NCI-H2196 (cell line): ENCODE measurements at regions not wholly inside any gene's neighbourhood (a gene's known extent, or its start where the extent isn't known, plus 50 kb on each side); places are given as distances from the start of the nearest gene placed in this dataset.
"Not testable (repeated sequence)": the region's sequence is repeated elsewhere in the genome, so short reads cannot be mapped to it uniquely, and the experiment has no call there.

Experiments used
- DNase-seq: peaks from one replicate; lab custom pipeline; 2025; ENCODE audit not compliant: unreplicated experiment; lab: John Stamatoyannopoulos, UW

DNA sequence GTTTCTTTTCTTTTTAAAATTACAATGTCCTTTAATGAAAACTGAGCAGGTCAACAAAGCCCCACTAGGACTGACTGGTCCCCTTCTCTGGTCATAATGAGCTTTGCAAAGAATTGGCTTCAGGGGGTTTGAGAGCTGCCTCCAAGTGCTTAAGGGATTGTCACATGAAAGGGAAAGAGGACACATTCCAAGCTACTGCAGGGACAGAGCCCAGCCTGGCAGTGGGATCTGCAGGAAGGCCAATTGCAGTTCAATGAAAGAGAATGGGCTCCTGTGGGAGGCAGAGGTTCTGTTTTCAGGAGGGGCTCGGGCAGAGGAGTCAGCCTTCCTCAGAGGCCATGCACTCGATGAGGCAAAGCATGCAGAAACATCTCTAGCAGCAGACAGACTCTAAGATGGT lies 84.1 kb upstream of the ACKR3 start:
- no peak for DNase-seq

DNA sequence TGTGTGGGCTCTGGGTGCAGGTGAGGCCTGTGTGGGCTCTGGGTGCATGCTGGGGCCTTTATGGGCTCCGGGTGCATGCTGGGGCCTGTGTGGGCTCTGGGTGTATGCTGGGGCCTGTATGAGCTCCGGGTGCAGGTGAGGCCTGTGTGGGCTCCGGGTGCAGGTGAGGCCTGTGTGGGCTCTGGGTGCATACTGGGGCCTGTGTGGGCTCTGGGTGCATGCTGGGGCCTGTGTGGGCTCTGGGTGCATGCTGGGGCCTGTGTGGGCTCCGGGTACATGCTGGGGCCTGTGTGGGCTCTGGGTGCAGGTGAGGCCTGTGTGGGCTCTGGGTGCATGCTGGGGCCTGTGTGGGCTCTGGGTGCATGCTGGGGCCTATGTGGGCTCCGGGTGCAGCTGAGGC lies 80.5 kb upstream of the ACKR3 start:
- DNase-seq, result not testable (repeated sequence)

DNA sequence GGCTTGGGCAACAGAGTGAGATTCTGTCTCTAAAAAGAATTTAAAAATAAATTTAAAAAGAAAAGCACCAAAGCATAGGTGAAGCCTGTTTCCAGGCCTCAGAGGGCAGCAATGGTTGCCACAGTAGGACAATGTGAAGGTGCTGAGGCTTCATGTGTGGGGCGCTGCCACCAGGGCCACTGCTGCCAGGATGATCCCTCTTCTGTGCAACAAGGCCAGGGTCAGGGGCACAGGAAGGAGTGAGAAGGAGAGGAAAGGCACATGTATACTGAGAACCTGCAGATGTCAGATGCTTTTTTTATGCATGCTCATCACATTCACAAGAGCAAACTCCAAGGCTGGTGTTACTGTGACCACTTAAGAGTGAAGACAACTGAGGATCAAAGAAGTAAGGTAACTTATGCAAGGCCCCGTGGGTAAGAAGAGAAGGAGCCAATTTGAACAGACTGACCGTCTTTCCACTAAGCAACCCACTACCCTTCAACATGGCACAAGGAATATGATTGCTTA lies 79.7 kb upstream of the ACKR3 start:
- no peak for DNase-seq

DNA sequence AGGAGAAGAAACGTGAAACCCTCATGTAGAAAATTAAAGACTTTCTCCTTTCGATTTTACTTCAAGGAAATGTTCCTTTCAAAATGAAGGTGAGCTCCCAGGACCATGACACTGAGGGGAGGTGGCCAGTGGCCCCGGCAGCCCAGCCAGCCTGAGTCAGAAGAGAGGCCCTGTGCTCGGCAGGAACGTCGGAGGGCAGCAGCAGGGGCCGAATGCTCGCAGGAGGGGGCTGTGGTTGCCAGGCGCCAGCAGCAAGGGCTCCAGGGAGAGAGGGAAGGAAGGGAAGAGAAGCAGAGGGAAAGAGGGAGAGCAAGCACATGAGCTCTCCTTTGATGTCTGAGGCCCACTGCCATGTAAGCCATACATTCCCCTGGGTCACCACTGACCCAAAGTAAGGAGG lies 73.3 kb upstream of the ACKR3 start:
- DNase-seq, result no peak

DNA sequence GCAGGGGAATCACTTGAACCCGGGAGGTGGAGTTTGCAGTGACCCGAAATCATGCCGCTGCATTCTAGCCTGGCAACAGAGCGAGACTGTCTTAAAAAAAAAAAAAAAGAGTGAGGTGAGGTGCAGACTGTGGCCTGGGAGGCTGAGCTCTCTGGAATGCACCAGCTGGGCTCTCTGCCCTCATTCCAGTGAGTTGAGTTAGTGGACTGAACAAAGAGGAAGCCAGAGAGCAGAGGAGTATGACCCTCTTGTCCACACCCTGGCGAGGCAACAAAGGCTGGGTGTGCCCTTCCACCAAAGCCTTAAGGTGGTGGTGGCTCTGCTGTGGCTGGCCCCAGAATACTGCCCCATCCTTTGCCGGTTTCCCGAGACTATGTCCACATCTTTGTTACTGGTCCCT lies 71.3 kb upstream of the ACKR3 start:
- no peak for DNase-seq

DNA sequence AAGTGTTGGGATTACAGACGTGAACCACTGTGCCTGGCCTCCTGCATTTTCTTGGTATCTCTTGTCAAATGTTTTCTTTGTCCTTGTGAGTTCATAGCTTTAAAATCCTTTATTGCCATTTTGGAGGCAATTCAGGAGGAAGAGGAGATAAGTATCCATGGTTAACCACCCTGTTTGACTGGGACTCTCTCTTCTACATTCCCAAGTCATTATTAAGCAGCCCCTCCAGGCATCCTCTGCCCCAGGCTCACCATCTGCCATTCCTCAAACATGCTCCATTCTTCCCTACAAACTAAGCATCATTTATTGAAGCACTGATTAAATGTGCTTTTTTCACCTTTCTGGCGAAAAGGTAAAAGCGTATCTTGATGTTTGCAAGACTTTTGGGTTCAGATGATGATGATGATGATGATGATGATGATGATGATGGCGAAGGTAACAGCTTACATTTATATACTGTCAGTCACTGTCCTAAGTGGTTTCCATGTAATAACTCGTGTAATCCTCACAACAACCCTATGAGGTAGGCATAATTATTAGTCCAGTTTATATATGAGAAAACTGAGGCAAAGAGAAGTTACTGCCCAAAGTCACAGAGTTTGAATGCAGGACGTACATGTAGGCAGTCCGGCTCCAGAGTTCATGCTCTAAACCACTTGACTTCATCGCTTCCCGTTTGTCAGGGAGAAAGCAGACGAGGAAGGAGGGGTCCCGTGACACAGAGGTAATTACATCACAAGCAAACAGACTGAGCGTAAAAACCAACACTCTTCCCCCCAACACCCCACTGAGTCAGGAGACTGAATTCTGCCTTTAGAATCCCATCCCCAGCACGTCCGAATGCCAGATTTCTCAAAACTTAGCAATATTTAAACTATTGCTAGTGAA lies 69.7 kb upstream of the ACKR3 start:
- no peak for DNase-seq

DNA sequence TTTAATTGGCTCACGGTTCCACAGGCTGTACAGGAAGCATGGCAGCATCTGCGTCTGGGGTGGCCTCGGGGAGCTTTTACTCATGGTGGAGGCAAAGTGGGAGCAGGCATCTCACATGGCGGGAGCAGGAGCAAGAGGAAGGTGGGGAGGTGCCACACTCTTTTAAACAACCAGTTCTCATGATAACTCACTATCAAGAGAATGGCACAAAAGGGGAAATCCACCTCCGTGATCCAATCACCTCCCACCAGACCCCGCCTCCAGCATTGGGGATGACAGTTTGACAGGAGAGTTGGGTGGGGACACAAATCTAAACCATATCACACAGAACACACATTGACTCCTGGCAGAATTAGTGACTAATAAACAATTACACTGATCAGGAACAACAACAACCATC lies 68.6 kb upstream of the ACKR3 start:
- DNase-seq, result no peak

DNA sequence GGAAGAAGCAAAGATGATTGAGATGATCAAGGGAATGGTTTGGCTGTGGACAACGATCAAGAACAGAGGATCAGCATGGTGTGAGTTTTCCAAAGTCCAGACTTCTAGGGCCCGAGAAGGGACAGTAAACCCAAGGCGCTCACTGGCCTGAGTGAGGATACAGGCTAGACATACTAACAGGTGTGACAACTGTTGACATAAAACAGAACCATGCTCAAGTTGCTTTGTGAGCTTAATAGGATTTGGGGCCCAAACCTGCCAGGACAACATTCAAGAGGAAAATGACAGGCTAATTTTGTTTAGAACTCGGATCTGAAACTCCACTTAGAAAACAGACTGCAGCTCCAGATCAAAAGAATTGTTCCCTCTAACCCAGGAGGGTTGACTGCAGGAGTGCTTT lies 68.1 kb upstream of the ACKR3 start:
- no peak for DNase-seq

DNA sequence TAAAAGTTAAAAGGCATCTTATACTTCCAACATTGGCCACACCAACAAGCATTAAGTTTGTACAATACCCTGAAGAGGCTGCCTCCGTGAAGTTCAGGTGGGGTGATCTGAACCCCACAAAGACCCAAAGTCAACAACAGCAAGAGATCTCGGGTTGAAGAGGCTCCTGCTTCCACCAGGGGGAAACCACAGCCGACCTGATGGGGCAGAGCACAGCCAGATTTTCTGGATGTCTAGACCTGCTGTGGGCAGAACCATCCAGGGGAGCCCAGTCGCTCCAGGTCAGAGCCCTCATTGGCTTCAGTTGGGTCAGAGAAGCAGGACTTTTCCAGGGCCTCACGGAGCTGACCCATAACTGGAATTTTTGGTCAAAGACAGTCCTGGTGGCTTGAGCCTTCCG lies 66.5 kb upstream of the ACKR3 start:
- DNase-seq, result no peak

DNA sequence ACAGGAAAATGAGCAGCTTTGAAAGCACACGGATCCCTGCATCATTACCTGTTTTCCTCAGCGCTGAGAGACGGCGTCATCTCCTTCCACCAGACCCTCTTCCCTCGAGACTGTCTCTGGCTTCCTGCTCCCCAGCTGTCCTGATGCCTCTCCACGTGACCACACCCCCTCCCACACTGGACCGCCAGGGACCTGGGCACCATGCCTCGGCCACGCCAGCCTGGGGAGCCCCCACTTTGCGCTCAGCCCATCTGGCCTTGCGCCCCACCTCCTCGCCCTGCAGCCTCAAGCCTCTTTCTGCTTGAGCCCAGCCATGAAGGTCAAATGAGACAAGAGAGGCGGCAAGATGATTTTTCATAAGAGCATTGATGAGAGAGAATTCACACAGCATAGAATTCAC lies 66.0 kb upstream of the ACKR3 start:
- DNase-seq, result no peak

DNA sequence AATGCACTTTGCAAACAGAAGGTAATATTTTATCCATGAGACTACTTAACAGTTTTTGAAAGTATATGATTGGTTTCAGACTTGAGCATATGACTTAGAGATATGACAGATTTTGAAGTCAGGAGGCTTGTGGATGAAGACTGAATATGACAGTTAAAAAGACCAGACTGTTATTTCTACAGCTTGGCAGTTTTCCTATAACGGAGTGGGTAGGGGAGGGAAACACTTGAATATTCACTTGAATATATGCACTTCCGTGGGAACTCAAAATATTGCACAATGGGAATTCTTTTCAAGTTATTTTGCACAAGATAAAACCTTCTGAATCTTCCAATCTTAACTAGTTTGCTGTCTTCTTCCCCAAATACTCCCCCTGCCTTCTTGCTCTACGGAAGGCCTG lies 64.6 kb upstream of the ACKR3 start:
- no peak for DNase-seq

DNA sequence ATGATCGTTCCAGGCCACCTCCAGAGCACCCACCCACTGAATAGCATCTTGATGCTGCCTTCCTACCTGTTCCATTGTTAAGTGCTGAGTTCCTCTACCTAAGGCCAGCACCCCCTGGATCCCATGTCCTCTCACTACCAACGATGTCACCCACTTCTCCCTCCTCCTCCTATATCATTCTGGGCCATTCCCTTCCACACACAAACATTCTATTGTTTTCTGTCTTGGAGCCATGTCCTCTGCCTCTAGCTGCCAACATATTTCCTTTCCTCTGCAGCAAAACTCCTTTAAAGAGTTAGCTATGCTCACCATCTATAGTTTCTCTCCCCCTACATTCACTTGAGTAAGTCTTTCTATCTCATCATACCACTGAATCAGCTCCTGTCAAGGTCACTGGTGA lies 64.0 kb upstream of the ACKR3 start:
- DNase-seq, result no peak

DNA sequence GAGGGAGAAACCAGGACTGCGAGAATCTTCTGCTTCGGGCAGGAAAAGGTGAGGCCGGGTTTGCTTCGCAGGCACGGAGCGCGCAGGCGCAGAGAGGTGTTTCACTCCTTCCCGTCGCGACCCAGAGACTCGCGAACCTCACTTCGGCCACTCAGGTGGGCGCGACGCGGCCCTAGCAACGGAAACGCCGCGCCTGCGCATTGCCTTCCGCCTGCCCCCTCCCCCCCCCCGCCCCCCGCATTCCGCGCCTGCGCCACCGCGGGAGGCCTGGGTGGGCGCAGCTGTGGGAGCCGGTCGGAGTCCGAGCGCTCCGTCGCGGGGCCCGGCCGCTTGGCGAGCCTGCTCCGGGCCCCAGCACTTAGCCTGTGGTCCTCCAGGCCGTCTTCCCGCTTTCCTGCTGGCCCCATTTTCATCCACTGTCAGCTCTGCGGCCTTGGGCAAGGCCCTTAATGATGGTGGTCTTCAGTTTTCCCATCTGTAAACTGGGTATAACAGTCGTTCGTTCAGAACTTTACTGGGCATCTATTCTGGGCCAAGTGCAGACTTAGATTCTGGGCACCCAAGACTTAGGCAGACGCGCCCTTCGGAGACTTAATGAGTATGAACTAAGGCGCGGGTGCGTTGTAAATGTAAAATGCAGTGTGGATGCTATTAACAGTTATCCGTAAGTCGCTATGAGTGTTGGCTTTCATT lies 62.1 kb upstream of the ACKR3 start:
- DNase-seq, result no peak

DNA sequence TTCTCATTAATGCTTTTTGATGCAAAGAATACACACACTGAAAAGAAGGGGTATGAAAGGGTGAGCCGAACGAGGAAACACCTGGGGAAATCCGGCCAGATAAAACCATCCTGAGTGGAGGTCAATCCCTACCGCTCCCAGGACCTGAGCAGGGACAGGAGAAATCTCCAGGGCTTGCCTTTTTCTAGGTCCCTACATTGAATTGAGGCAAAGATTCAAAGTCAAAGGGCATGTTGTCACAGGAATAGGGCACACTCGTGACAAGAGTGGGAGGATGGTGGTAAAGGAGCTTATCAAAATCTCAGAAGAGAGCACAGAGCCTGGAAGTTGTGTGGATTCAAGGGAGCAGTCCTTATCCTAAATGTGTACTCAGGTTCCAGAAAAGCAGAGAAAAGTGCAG lies 61.2 kb upstream of the ACKR3 start:
- DNase-seq, result no peak

DNA sequence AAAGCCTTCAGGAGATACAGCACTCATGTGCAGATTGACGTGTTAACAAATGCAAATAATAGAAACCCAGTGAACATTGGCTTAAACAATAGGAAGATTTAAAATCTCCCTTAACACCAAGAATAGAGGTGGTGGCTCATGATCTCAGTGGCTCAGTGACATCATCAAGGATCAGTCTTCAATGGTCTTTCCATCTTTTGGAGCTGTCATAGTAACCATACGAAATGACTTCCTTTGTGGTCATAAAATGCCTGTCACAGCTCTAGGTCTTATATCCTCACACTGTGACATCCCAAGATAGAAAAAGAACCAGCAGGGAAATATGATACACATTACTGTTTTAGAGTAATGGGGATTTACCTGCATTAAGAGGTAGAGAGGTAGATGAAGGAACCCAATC lies 59.6 kb upstream of the ACKR3 start:
- no peak for DNase-seq

DNA sequence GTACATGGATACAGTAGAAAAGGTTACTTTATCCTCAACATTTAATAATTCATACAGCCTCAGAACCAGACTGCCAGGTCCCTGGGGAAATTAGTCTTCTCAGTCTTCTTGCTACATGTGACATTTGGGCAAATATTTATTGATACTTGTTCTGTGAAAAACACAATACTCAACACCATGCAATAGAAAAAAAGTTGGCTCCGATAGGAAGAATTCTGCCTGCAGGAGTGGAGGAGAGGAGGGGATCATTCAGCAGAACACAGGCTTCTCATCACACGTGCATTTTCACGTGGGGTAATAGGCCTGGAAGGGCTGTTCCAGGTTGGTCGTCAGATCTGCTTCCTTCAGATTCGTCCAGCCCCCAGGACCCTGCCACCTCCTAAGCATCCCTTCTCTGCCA lies 58.4 kb upstream of the ACKR3 start:
- no peak for DNase-seq

DNA sequence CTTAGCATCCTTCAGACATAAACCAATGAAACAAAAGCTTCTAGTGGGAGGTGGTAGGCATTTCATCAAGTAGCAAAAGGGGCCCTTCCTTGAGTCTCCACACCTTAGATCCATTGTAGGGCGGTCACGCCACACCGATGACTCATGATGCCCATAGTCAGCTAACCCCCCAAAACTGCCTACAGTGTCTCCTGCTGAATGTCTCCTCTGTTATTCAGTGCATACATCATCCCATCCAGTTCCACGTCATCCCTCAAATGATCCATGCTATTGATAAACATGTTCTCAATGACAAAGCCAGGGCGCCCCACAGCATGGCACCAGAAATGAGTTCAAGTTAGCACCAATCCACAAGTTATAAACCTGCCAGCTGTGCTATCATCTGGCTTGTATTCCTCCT lies 57.4 kb upstream of the ACKR3 start:
- no peak for DNase-seq

DNA sequence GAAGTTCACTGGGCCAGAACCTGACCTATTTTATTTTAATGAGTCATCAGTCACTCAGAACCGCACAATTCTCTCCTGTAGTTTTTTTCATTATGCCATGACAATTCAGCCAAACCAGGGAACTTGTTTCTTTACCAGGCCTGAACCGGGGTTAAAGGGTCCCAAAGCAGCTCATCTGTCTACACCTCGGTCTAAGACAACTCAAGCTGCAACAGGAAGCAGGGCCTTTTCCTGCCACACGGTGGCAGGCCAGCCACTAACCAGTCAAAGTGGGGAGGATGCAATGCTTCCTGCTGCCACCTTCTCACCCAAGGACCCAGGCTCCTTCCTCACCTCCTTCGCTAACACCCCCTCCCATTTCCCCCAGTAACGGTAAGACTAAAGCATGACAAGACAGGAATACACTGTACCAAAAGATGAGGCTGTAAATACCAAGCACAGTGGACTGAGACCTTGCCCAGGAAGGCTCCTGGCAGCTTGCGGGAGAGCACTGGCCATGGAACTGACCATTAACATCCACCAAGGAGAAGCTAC lies 56.7 kb upstream of the ACKR3 start:
- no peak for DNase-seq

DNA sequence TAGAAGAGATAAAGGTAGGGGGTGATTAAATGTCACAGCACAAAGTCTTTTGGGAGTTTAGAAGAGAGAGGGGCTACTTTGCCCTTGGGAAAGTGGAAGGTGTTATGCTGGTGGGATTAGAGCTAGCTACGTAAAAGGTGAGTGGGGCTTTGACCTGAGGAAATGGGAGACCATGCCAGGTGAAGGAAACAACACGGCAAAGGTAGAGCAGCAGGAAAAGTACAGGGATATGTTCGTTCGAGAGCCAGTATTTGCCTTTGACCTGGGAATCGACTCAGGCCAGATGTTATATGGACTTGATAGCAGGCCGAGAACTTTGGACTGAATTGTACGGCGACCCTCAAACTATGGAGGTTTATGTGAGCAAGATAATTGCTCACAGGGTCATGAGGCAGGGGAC lies 55.7 kb upstream of the ACKR3 start:
- DNase-seq, result no peak

DNA sequence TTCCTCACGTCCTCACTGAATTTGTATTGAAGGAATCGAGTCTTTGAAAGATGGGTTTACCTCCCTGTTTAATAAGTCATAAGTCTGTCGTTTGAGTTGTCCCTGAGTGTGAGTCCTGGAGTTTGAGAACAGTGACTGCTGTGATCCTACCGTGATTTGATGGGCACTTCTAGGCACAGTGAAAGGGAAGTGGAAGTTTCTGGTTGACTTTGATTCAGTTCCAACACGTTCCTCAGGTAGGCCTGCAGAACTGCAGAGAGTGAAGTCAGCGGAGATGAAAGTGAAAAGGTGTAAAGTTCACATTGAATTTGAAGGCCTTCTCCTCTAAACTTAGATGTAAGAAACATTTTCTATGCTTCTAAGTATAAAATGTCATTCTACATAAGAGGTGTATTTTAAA lies 52.9 kb upstream of the ACKR3 start:
- DNase-seq, result no peak

DNA sequence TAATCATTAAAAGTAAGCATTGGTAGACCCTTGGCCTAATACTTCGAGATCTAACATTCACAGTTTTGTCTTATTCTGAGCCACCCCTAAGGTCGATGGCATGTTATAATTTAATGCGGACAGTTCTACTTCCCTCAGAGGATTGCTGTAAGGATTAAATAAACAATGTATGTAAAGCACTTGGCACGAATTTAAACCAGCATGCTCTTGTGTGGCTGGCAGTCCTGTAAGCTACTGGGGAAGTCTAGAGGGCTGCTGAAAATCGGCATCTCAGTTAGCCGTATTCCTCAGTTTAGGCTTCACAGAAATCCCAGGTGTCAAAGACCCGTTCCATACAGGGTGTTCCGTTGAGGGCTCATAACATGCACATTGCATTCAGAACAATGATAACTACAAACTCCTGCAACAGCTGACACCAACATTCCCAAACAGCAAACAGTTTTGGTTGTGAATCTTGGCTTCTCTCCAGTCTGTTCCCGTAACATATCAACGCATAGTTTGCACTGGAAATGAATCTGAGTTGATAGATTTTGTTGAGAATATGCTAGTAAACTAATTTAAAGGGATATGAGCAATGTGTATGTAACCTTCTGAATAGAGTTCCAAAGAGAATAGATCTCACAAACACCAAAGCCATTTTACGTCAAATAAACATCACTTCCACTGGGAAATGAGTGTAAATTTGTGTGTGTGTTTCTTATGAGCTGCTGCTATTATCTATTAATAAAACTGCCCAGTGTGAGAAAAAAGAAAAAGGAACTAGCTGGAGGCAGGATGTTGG lies 52.2 kb upstream of the ACKR3 start:
- DNase-seq, result no peak
